HEK293 (cell line): ENCODE measurements at regions not wholly inside any gene's neighbourhood (a gene's known extent, or its start where the extent isn't known, plus 50 kb on each side); places are given as distances from the start of the nearest gene placed in this dataset.

ENCODE experiments used
- CTCF ChIA-PET: fragments of 350-600 bp; formaldehyde crosslinking; extraction: SDS; loops from one replicate; lab custom pipeline; 2021; ENCODE audit warnings: antibody characterized with exemption; lab: Yijun Ruan, JAX
- POLR2A ChIA-PET: fragments of 300-600 bp; formaldehyde crosslinking; extraction: SDS; loops from one replicate; lab custom pipeline; 2020; ENCODE audit warnings: antibody characterized with exemption, inconsistent platforms; lab: Yijun Ruan, JAX
- H3K27ac ChIP-seq: fragments of 200-500 bp; sonication (Bioruptor generic); 2 replicates; pipeline ENCODE4 v1.5.1; 2014; ENCODE audit warnings: low read depth, low read length, control low read depth, inconsistent platforms; ENCODE audit errors: extremely low read depth
- H3K36me3 ChIP-seq, 2 experiments: fragments of 200-500 bp in 1 of 2; sonication (Bioruptor generic) in 1 of 2; 1 replicate in 1 of 2; 2 replicates in 1 of 2; pipeline ENCODE4 v1.5.1; 2014 to 2017; ENCODE audit warnings: inconsistent platforms in 2 of 2, low read length in 2 of 2; ENCODE audit not compliant: control insufficient read depth in 2 of 2, insufficient read depth in 1 of 2
- H3K4me1 ChIP-seq: fragments of 200-500 bp; sonication (Bioruptor generic); 2 replicates; pipeline ENCODE4 v1.5.1; 2014; ENCODE audit warnings: mild to moderate bottlenecking, low read length, inconsistent platforms; ENCODE audit not compliant: control insufficient read depth, insufficient read depth
- H3K4me3 ChIP-seq: 2 replicates; pipeline ENCODE4 v1.5.1; 2011; ENCODE audit warnings: low read depth, mild to moderate bottlenecking, control low read depth, low read length, moderate library complexity
- H3K9me3 ChIP-seq: fragments of 200-500 bp; sonication (Bioruptor generic); 2 replicates; pipeline ENCODE4 v1.5.1; 2014; ENCODE audit warnings: low read depth, low read length, inconsistent platforms; ENCODE audit not compliant: control insufficient read depth, insufficient read depth
- BCL11B ChIP-seq: fragments of 450-650 bp; formaldehyde crosslinking; IDR thresholded peaks from 2 replicates; pipeline ENCODE4 v1.5.1; 2016; ENCODE audit warnings: low read depth, missing biosample characterization, missing genetic modification characterization
- EGR2 ChIP-seq: fragments of 450-650 bp; formaldehyde crosslinking; IDR thresholded peaks from 2 replicates; pipeline ENCODE4 v1.5.1; 2016; ENCODE audit warnings: low read depth, missing biosample characterization, missing genetic modification characterization
- SETDB1 ChIP-seq: IDR thresholded peaks from one replicate; pipeline ENCODE4 v1.6.1; 2017; ENCODE audit warnings: mild to moderate bottlenecking, low read length, moderate library complexity, mixed read lengths; ENCODE audit not compliant: insufficient read length
- SP2 ChIP-seq: fragments of 450-650 bp; formaldehyde crosslinking; IDR thresholded peaks from 2 replicates; pipeline ENCODE4 v1.5.1; 2016; ENCODE audit warnings: missing biosample characterization, missing genetic modification characterization
- ZNF114 ChIP-seq: fragments of 450-650 bp; formaldehyde crosslinking; IDR thresholded peaks from 2 replicates; pipeline ENCODE4 v1.5.0; 2017; ENCODE audit warnings: missing biosample characterization, missing genetic modification characterization
- ZNF146 ChIP-seq: fragments of 450-650 bp; formaldehyde crosslinking; IDR thresholded peaks from 2 replicates; pipeline ENCODE4 v1.5.1; 2016; ENCODE audit warnings: missing biosample characterization, missing genetic modification characterization
- ZNF175 ChIP-seq: fragments of 450-650 bp; formaldehyde crosslinking; IDR thresholded peaks from 2 replicates; pipeline ENCODE4 v1.5.1; 2016; ENCODE audit warnings: missing biosample characterization, missing genetic modification characterization
- ZNF26 ChIP-seq: fragments of 450-650 bp; formaldehyde crosslinking; IDR thresholded peaks from 2 replicates; pipeline ENCODE4 v1.5.1; 2016; ENCODE audit warnings: missing biosample characterization, missing genetic modification characterization
- ZNF350 ChIP-seq: fragments of 450-650 bp; formaldehyde crosslinking; IDR thresholded peaks from 2 replicates; pipeline ENCODE4 v1.5.0; 2017; ENCODE audit warnings: missing biosample characterization, mild to moderate bottlenecking, missing genetic modification characterization
- ZNF391 ChIP-seq: fragments of 450-650 bp; formaldehyde crosslinking; IDR thresholded peaks from 2 replicates; pipeline ENCODE4 v1.5.1; 2016; ENCODE audit warnings: low read depth, missing biosample characterization, missing genetic modification characterization, borderline replicate concordance
- ZNF558 ChIP-seq: fragments of 450-650 bp; formaldehyde crosslinking; IDR thresholded peaks from 2 replicates; pipeline ENCODE4 v1.5.1; 2016; ENCODE audit warnings: missing biosample characterization, missing genetic modification characterization
- ZNF561 ChIP-seq: fragments of 450-650 bp; IDR thresholded peaks from 2 replicates; pipeline ENCODE4 v1.5.1; 2018; ENCODE audit warnings: missing biosample characterization, missing genetic modification characterization, borderline replicate concordance
- ZNF654 ChIP-seq: fragments of 450-650 bp; formaldehyde crosslinking; IDR thresholded peaks from 2 replicates; pipeline ENCODE4 v1.5.1; 2016; ENCODE audit warnings: low read depth, missing biosample characterization, missing genetic modification characterization
- ZNF658 ChIP-seq: fragments of 450-650 bp; formaldehyde crosslinking; IDR thresholded peaks from 2 replicates; pipeline ENCODE4; 2016; ENCODE audit warnings: missing biosample characterization, missing genetic modification characterization
- ZNF76 ChIP-seq: fragments of 450-650 bp; formaldehyde crosslinking; IDR thresholded peaks from 2 replicates; pipeline ENCODE4; 2016; ENCODE audit warnings: low read depth, missing biosample characterization, missing genetic modification characterization, borderline replicate concordance
- ZNF792 ChIP-seq: fragments of 450-650 bp; formaldehyde crosslinking; IDR thresholded peaks from 2 replicates; pipeline ENCODE4 v1.5.1; 2016; ENCODE audit warnings: missing biosample characterization, missing genetic modification characterization
- TF ChIP-seq, protein P1 (sequence below): fragments of 450-650 bp; formaldehyde crosslinking; IDR thresholded peaks from 2 replicates; pipeline ENCODE4 v1.5.1; 2016; ENCODE audit warnings: missing biosample characterization, missing genetic modification characterization
- TF ChIP-seq, protein P2 (sequence below): fragments of 450-650 bp; formaldehyde crosslinking; IDR thresholded peaks from 2 replicates; pipeline ENCODE4 v1.5.1; 2017; ENCODE audit warnings: missing biosample characterization, missing genetic modification characterization
- TF ChIP-seq, protein P3 (sequence below): sonication (generic); formaldehyde crosslinking; IDR thresholded peaks from 2 replicates; pipeline ENCODE4 v1.8.1; 2022; ENCODE audit warnings: mild to moderate bottlenecking, moderate library complexity, missing genetic modification reagents
- TF ChIP-seq, protein P4 (sequence below): fragments of 450-650 bp; formaldehyde crosslinking; IDR thresholded peaks from 2 replicates; pipeline ENCODE4 v1.5.1; 2016; ENCODE audit warnings: missing biosample characterization, missing genetic modification characterization

DNA sequence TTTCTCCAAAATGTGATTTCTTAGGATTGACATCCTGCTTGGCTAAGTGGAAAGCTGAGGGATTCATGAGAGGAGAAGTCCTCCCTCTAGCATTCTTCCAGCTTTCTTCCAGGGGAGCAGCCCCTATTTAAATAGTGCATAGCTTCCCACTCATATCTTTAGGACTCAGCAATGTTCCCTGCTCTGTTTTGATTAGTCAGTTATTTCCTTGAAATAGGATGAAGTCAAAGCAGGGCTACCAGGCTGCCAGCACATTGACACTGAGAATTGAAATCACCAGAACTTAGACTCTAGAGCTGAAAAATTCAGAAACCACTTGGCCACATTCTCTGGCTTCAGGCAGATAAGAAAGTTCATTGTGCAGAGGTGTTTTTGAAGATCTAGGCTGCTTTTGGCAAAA, 74.7 kb upstream of the SMAD1 start (continued):
- TF ChIP-seq ZNF26 (tag by site-specific recombination) (no peak), ZNF561 (no peak), ZNF175 (tag by site-specific recombination) (no peak), ZNF391 (tag by site-specific recombination) (no peak), ZNF558 (no peak)
- TF ChIP-seq, protein P1, sequence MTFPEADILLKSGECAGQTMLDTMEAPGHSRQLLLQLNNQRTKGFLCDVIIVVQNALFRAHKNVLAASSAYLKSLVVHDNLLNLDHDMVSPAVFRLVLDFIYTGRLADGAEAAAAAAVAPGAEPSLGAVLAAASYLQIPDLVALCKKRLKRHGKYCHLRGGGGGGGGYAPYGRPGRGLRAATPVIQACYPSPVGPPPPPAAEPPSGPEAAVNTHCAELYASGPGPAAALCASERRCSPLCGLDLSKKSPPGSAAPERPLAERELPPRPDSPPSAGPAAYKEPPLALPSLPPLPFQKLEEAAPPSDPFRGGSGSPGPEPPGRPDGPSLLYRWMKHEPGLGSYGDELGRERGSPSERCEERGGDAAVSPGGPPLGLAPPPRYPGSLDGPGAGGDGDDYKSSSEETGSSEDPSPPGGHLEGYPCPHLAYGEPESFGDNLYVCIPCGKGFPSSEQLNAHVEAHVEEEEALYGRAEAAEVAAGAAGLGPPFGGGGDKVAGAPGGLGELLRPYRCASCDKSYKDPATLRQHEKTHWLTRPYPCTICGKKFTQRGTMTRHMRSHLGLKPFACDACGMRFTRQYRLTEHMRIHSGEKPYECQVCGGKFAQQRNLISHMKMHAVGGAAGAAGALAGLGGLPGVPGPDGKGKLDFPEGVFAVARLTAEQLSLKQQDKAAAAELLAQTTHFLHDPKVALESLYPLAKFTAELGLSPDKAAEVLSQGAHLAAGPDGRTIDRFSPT (tag by site-specific recombination), result no peak

DNA sequence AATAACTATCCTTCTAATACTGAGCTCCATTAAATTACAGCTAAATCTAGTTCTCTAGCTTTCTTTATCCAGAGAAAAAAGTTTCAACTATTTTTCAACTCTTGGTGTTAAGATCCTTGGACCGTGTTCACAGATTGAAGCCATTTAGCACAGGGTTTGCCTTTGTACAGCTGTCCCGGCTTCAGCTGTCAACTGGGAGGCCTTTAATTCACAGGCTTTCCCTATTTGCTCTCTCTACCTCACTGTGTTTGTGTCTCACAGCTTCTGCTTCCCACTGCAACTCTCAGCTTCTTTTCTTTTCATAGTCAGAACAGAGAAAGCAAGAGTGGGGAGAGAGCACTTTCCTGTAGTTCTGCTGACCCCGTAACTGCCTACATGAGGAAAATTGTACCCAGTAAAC, 76.9 kb upstream of the SMAD1 start:
- Histone ChIP-seq H3K27ac (no peak overlapping the region), H3K4me1 (no peaks in the 10 kb centered on the region), H3K36me3 (no peaks in the 10 kb centered on the region), H3K9me3 (no peaks in the 10 kb centered on the region)
- POLR2A ChIA-PET, result no interaction called here
- TF ChIP-seq ZNF350 (tag by site-specific recombination) (no peak), SP2 (tag by site-specific recombination) (no peak)
- TF ChIP-seq, all 188 proteins: peak for 0
- CTCF ChIA-PET, result no interaction called here
- H3K4me3 ChIP-seq, result no peak overlapping the region

DNA sequence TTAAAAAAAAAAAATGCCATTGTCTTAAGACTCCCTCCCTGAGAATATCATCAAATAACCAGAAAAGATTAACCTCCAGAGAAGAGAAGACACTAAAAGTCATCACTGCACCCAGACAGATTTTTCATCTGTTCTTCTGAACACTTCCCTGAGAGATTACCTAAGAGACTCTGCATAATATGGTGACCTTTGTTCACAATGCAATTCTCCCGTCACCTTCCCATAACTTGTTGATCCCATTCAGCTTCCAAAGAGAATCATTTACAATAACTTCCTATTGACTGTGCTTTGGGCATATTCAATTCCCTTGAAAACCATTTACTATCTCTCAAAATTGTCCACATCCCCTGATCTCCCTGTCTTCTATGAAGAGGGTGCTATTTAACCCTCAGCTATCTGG, 85.1 kb upstream of the SMAD1 start:
- H3K27ac ChIP-seq, result no peak overlapping the region
- no peak for TF ChIP-seq BCL11B
- TF ChIP-seq SETDB1, result no peak
- no peak for TF ChIP-seq ZNF792
- H3K4me1 ChIP-seq, result no peaks in the 10 kb centered on the region
- ChIA-PET POLR2A (no interaction called here), CTCF (no interaction called here)
- no peak overlapping the region for H3K4me3 ChIP-seq
- no peaks in the 10 kb centered on the region for H3K36me3 ChIP-seq
- H3K9me3 ChIP-seq, result no peaks in the 10 kb centered on the region

DNA sequence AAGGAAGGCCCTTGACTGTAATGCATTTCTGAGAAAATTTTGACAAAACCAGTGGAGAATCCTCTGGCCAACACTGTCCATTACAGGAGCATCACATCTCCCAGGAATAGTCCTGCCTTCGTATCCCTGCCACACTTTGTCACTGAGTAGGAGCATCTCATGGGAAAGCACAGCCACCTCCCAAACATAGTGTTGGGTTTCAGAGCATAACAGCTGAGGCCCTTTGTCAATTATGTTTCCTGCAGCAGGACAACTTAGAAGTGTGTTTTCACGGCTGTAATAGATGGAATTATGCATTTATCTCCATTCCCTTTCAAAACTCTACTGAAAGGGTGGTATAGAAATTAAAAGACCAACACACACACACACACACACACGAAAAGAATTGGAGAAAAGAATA, 91.1 kb upstream of the SMAD1 start:
- TF ChIP-seq ZNF658 (no peak), ZNF654 (no peak), ZNF146 (no peak), EGR2 (no peak), ZNF76 (tag by site-specific recombination) (no peak), ZNF391 (tag by site-specific recombination) (no peak), ZNF114 (tag by site-specific recombination) (no peak)
- TF ChIP-seq, protein P2, sequence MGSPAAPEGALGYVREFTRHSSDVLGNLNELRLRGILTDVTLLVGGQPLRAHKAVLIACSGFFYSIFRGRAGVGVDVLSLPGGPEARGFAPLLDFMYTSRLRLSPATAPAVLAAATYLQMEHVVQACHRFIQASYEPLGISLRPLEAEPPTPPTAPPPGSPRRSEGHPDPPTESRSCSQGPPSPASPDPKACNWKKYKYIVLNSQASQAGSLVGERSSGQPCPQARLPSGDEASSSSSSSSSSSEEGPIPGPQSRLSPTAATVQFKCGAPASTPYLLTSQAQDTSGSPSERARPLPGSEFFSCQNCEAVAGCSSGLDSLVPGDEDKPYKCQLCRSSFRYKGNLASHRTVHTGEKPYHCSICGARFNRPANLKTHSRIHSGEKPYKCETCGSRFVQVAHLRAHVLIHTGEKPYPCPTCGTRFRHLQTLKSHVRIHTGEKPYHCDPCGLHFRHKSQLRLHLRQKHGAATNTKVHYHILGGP, result no peak
- TF ChIP-seq, protein P3, sequence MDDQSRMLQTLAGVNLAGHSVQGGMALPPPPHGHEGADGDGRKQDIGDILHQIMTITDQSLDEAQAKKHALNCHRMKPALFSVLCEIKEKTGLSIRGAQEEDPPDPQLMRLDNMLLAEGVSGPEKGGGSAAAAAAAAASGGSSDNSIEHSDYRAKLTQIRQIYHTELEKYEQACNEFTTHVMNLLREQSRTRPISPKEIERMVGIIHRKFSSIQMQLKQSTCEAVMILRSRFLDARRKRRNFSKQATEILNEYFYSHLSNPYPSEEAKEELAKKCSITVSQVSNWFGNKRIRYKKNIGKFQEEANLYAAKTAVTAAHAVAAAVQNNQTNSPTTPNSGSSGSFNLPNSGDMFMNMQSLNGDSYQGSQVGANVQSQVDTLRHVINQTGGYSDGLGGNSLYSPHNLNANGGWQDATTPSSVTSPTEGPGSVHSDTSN (CRISPR knock-in tag), result no peak
- TF ChIP-seq, protein P4, sequence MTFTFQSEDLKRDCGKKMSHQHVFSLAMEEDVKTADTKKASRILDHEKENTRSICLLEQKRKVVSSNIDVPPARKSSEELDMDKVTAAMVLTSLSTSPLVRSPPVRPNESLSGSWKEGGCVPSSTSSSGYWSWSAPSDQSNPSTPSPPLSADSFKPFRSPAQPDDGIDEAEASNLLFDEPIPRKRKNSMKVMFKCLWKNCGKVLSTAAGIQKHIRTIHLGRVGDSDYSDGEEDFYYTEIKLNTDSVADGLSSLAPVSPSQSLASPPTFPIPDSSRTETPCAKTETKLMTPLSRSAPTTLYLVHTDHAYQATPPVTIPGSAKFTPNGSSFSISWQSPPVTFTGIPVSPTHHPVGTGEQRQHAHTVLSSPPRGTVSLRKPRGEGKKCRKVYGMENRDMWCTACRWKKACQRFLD, result no peak
- TF ChIP-seq, all 188 proteins: peak for 0
- ChIA-PET POLR2A (no interaction called here), CTCF (no interaction called here)
- H3K27ac ChIP-seq, result no peak overlapping the region
- H3K4me1 ChIP-seq, result no peaks in the 10 kb centered on the region
- no peaks in the 10 kb centered on the region for H3K36me3 ChIP-seq
- H3K4me3 ChIP-seq, result no peak overlapping the region
- H3K9me3 ChIP-seq, result no peaks in the 10 kb centered on the region
